Neural cell (in vitro differentiated cells): ENCODE measurements at regions not wholly inside any gene's neighbourhood (a gene's known extent, or its start where the extent isn't known, plus 50 kb on each side); places are given as distances from the start of the nearest gene placed in this dataset.

Experiments
- H2AFZ ChIP-seq: fragments of 200-600, 300-800 bp; sonication (generic), shearing (Covaris generic); 2 replicates; pipeline ENCODE4 v1.6.0; 2014; ENCODE audit warnings: low read depth, mild to moderate bottlenecking, antibody characterized with exemption, low read length, moderate library complexity
- H3F3A ChIP-seq: fragments of 200-600 bp; shearing (Covaris generic); 2 replicates; pipeline ENCODE4 v1.6.1; 2016; ENCODE audit warnings: mild to moderate bottlenecking, moderate library complexity, mixed read lengths, antibody characterized with exemption, low read length; ENCODE audit not compliant: insufficient read depth, poor library complexity, severe bottlenecking
- H3K27ac ChIP-seq: fragments of 200-600, 300-800 bp; sonication (generic), shearing (Covaris generic); 2 replicates; pipeline ENCODE4 v1.5.1; 2014; ENCODE audit warnings: mild to moderate bottlenecking, low read length, moderate library complexity
- H3K27me3 ChIP-seq: fragments of 300-800, 200-600 bp; sonication (generic), shearing (Covaris generic); 2 replicates; pipeline ENCODE4 v1.6.0; 2014; ENCODE audit warnings: mild to moderate bottlenecking, low read depth, low read length, moderate library complexity; ENCODE audit not compliant: insufficient read depth
- H3K36me3 ChIP-seq: fragments of 300-800, 200-600 bp; sonication (generic), shearing (Covaris generic); 2 replicates; pipeline ENCODE4 v1.5.1; 2014; ENCODE audit warnings: mild to moderate bottlenecking, antibody characterized with exemption, low read length, moderate library complexity; ENCODE audit not compliant: insufficient read depth
- H3K4me2 ChIP-seq: fragments of 300-800, 200-600 bp; sonication (generic), shearing (Covaris generic); 2 replicates; pipeline ENCODE4 v1.6.0; 2014; ENCODE audit warnings: mild to moderate bottlenecking, low read length
- H3K4me3 ChIP-seq: fragments of 300-800, 200-600 bp; sonication (generic), shearing (Covaris generic); 2 replicates; pipeline ENCODE4 v1.5.1; 2014; ENCODE audit warnings: mild to moderate bottlenecking, low read length, moderate library complexity
- H3K79me2 ChIP-seq: fragments of 200-600 bp; shearing (Covaris generic); replicated peaks from 2 replicates; pipeline ENCODE4 v1.6.0; 2014; ENCODE audit warnings: mild to moderate bottlenecking, low read length, moderate library complexity; ENCODE audit not compliant: insufficient read depth
- H3K9ac ChIP-seq: fragments of 300-800, 200-600 bp; sonication (generic), shearing (Covaris generic); 2 replicates; pipeline ENCODE4 v1.6.1; 2016; ENCODE audit warnings: mild to moderate bottlenecking, low read length, mixed read lengths
- H3K9me2 ChIP-seq: fragments of 200-600 bp; shearing (Covaris generic); 2 replicates; pipeline ENCODE4 v1.6.1; 2016; ENCODE audit warnings: mild to moderate bottlenecking, low read length, mixed read lengths; ENCODE audit not compliant: insufficient read depth
- H3K9me3 ChIP-seq: fragments of 200-600, 300-800 bp; sonication (generic), shearing (Covaris generic); 2 replicates; pipeline ENCODE4 v1.6.1; 2016; ENCODE audit warnings: mild to moderate bottlenecking, mixed run types, low read length, moderate library complexity, mixed read lengths
- H4K20me1 ChIP-seq: fragments of 200-600 bp; shearing (Covaris generic); 2 replicates; pipeline ENCODE4 v1.6.1; 2016; ENCODE audit warnings: mild to moderate bottlenecking, mixed run types; ENCODE audit not compliant: insufficient read depth
- EP300 ChIP-seq: fragments of 450-650 bp; conservative IDR thresholded peaks from 2 replicates; pipeline ENCODE4 v1.6.1; 2014; ENCODE audit warnings: antibody characterized with exemption, mild to moderate bottlenecking, moderate library complexity; ENCODE audit not compliant: poor library complexity, severe bottlenecking
- EZH2 ChIP-seq: fragments of 200-600, 300-800 bp; shearing (Covaris generic), sonication (generic); IDR thresholded peaks from 2 replicates; pipeline ENCODE4 v1.6.1; 2014; ENCODE audit warnings: antibody characterized with exemption, low read length, borderline replicate concordance, mild to moderate bottlenecking; ENCODE audit not compliant: insufficient read depth, poor library complexity, severe bottlenecking
- MXI1 ChIP-seq: fragments of 450-650 bp; conservative IDR thresholded peaks from 2 replicates; pipeline ENCODE4 v1.6.1; 2014; ENCODE audit warnings: antibody characterized with exemption, mild to moderate bottlenecking; ENCODE audit not compliant: poor library complexity, severe bottlenecking
- POLR2AphosphoS5 ChIP-seq: IDR thresholded peaks from 2 replicates; pipeline ENCODE4 v1.6.1; 2012
- RAD21 ChIP-seq: fragments of 450-650 bp; conservative IDR thresholded peaks from 2 replicates; pipeline ENCODE4 v1.6.1; 2014; ENCODE audit warnings: antibody characterized with exemption, mild to moderate bottlenecking, moderate library complexity
- SMC3 ChIP-seq: fragments of 450-650 bp; conservative IDR thresholded peaks from 2 replicates; pipeline ENCODE4 v1.6.1; 2014; ENCODE audit warnings: antibody characterized with exemption, mild to moderate bottlenecking, moderate library complexity; ENCODE audit not compliant: poor library complexity
- TAF1 ChIP-seq: IDR thresholded peaks from 2 replicates; pipeline ENCODE4 v1.6.1; 2012; ENCODE audit warnings: low read depth
- TF ChIP-seq, protein P1 (sequence below): fragments of 450-650 bp; IDR thresholded peaks from 2 replicates; pipeline ENCODE4 v1.5.1; 2014; ENCODE audit warnings: antibody characterized with exemption, mild to moderate bottlenecking, moderate library complexity; ENCODE audit not compliant: poor library complexity, severe bottlenecking
- TF ChIP-seq, protein P2 (sequence below): IDR thresholded peaks from 2 replicates; pipeline ENCODE4 v1.6.1; 2012; ENCODE audit warnings: borderline replicate concordance

DNA sequence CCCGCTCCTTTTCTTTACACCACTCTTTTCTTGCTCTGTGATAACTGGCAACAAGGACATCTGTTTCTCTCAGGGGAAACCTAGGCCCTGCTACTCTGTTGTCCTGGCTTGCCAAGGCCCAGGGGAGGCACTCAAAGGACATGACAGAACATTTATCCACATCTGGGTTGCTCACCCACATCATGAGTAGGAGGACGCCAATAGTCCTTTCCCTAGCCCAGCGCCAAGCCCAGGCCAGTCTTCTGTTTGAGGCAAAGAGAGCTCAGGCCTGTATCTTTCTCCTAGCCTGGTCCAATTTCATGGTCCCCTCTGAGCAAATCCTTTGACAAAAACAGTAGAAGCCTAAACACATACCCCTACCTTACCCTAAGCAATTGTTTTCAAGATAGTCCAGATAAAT, 366.8 kb upstream of the SGCD start:
- no peak overlapping the region for H3K9ac ChIP-seq
- H3K27ac ChIP-seq: no peak overlapping the region
- H3F3A ChIP-seq: no peaks in the 10 kb centered on the region
- H3K36me3 ChIP-seq: no peaks in the 10 kb centered on the region
- no peak overlapping the region for H3K4me2 ChIP-seq
- no peak overlapping the region for H2AFZ ChIP-seq
- H3K79me2 ChIP-seq: no peaks in the 10 kb centered on the region
- H3K9me3 ChIP-seq: no peaks in the 10 kb centered on the region
- H3K4me3 ChIP-seq: no peak overlapping the region
- H3K27me3 ChIP-seq: no peaks in the 10 kb centered on the region
- H3K9me2 ChIP-seq: no peaks in the 10 kb centered on the region
- TF ChIP-seq, protein P1, sequence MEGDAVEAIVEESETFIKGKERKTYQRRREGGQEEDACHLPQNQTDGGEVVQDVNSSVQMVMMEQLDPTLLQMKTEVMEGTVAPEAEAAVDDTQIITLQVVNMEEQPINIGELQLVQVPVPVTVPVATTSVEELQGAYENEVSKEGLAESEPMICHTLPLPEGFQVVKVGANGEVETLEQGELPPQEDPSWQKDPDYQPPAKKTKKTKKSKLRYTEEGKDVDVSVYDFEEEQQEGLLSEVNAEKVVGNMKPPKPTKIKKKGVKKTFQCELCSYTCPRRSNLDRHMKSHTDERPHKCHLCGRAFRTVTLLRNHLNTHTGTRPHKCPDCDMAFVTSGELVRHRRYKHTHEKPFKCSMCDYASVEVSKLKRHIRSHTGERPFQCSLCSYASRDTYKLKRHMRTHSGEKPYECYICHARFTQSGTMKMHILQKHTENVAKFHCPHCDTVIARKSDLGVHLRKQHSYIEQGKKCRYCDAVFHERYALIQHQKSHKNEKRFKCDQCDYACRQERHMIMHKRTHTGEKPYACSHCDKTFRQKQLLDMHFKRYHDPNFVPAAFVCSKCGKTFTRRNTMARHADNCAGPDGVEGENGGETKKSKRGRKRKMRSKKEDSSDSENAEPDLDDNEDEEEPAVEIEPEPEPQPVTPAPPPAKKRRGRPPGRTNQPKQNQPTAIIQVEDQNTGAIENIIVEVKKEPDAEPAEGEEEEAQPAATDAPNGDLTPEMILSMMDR: no peak
- TF ChIP-seq SMC3 (no peak), EP300 (no peak), EZH2 (no peak), TAF1 (no peak), MXI1 (no peak), POLR2AphosphoS5 (no peak), RAD21 (no peak)
- TF ChIP-seq, protein P2, sequence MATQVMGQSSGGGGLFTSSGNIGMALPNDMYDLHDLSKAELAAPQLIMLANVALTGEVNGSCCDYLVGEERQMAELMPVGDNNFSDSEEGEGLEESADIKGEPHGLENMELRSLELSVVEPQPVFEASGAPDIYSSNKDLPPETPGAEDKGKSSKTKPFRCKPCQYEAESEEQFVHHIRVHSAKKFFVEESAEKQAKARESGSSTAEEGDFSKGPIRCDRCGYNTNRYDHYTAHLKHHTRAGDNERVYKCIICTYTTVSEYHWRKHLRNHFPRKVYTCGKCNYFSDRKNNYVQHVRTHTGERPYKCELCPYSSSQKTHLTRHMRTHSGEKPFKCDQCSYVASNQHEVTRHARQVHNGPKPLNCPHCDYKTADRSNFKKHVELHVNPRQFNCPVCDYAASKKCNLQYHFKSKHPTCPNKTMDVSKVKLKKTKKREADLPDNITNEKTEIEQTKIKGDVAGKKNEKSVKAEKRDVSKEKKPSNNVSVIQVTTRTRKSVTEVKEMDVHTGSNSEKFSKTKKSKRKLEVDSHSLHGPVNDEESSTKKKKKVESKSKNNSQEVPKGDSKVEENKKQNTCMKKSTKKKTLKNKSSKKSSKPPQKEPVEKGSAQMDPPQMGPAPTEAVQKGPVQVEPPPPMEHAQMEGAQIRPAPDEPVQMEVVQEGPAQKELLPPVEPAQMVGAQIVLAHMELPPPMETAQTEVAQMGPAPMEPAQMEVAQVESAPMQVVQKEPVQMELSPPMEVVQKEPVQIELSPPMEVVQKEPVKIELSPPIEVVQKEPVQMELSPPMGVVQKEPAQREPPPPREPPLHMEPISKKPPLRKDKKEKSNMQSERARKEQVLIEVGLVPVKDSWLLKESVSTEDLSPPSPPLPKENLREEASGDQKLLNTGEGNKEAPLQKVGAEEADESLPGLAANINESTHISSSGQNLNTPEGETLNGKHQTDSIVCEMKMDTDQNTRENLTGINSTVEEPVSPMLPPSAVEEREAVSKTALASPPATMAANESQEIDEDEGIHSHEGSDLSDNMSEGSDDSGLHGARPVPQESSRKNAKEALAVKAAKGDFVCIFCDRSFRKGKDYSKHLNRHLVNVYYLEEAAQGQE: no peak
- H4K20me1 ChIP-seq: no peaks in the 10 kb centered on the region

- Histone ChIP-seq H3K4me3 (no peak overlapping the region), H3K9me3 (no peaks in the 10 kb centered on the region), H3K36me3 (no peaks in the 10 kb centered on the region), H3K9me2 (no peaks in the 10 kb centered on the region), H3K79me2 (no peaks in the 10 kb centered on the region), H3F3A (no peaks in the 10 kb centered on the region), H4K20me1 (no peaks in the 10 kb centered on the region), H3K27ac (no peak overlapping the region), H3K9ac (no peak overlapping the region), H3K4me2 (no peak overlapping the region), H3K27me3 (no peaks in the 10 kb centered on the region), H2AFZ (no peak overlapping the region)
- TF ChIP-seq, protein P2: no peak
- TF ChIP-seq TAF1 (no peak), SMC3 (no peak), POLR2AphosphoS5 (no peak), RAD21 (no peak), MXI1 (no peak), EZH2 (no peak), EP300 (no peak)
- TF ChIP-seq, protein P1: no peak
Observed at GRCh38 chr5:155969537-155969936, 357.4 kb upstream of the SGCD start.
